Activated naive CD8-positive, alpha-beta T cell treated with anti-CD3 and anti-CD28 coated beads, Interleukin-2, amount 10 ng/mL, durations not matched to agents 7 days and 5 days (primary cell): ENCODE measurements at regions not wholly inside any gene's neighbourhood (a gene's known extent, or its start where the extent isn't known, plus 50 kb on each side); places are given as distances from the start of the nearest gene placed in this dataset.

Experiments used
- ATAC-seq: fragments of 150-1000 bp; cut with Tn5 transposase; one replicate; pipeline ENCODE4 v1.10.0; 2021; ENCODE audit warnings: low read depth, moderate library complexity
- POLR2A ChIA-PET: fragments of 350-600 bp; sonication (Branson Sonifier 250); formaldehyde crosslinking; loops from one replicate; lab custom pipeline; 2021; ENCODE audit warnings: antibody characterized with exemption; lab: Charles Lee
- DNase-seq: peaks from one replicate; pipeline ENCODE4 v3.0.0; 2021
- H3K27ac Mint-ChIP-seq: one replicate; pipeline ENCODE4 v1.8.0; 2022; ENCODE audit warnings: mild to moderate bottlenecking, mixed read lengths
- H3K27me3 Mint-ChIP-seq: one replicate; pipeline ENCODE4 v1.8.0; 2022; ENCODE audit warnings: mild to moderate bottlenecking, moderate library complexity, mixed read lengths
- H3K36me3 Mint-ChIP-seq: one replicate; pipeline ENCODE4 v1.8.0; 2021; ENCODE audit warnings: mild to moderate bottlenecking, mixed read lengths
- H3K4me1 Mint-ChIP-seq: one replicate; pipeline ENCODE4 v1.8.0; 2021; ENCODE audit warnings: mixed read lengths
- H3K4me3 Mint-ChIP-seq: one replicate; pipeline ENCODE4 v1.8.0; 2022; ENCODE audit warnings: mild to moderate bottlenecking, moderate library complexity, mixed read lengths
- H3K9me3 Mint-ChIP-seq: one replicate; pipeline ENCODE4 v1.8.0; 2021; ENCODE audit warnings: mixed read lengths

DNA sequence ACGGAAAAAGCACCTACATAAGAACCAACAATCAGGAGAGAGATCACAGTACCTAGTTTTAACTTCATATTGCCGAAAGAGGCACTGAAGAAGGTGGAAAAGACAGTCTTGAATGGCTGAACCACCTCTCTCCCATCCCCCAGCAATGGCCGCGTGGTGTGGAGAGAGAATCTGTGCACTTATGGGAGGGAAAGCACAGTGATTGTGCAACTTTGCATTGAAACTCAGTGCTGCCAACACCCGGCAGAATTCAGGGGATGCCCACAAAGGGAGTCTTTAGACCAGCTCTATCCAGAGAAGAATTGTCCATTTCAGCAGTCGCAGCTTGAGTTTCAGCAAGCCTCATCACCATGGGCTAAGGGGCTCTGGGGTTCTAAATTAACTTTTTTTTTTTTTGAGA lies 186.3 kb upstream of the USP25 start:
- H3K9me3 Mint-ChIP-seq: no peaks in the 10 kb centered on the region
- POLR2A ChIA-PET: no interaction called here
- no peak overlapping the region for H3K27ac Mint-ChIP-seq

DNA sequence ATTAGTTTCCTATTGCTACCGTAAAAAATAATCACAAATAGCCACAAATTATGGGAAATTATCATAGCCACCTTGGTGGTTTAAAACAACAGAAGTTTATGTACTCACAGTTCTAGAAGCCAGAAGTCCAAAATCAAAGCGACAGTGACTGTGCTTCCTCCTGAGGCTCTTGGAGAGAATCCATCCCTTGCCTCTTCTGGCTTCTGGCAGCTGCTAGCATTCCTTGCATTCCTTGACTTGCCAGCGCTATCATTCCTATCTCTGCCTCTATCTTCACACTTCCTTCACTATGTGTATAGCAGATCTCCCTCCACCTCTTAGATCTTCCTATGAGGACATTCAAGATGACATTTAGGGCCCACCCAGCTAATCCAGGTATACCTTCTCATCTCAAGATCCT lies 180.1 kb upstream of the USP25 start:
- Mint-ChIP-seq H3K27ac (no peak overlapping the region), H3K27me3 (peaks cover 4% of the 10 kb centered on the region), H3K4me3 (no peak overlapping the region), H3K9me3 (no peaks in the 10 kb centered on the region), H3K36me3 (no peaks in the 10 kb centered on the region), H3K4me1 (peaks cover 6% of the 10 kb centered on the region)
- POLR2A ChIA-PET: no interaction called here
- no peak for ATAC-seq
- no peak for DNase-seq

More for the DNA sequence above, 186.3 kb upstream of the USP25 start:
- ATAC-seq (no peak), DNase-seq (no peak)
- H3K4me3 Mint-ChIP-seq: no peak overlapping the region
- H3K27me3 Mint-ChIP-seq: peaks cover 13% of the 10 kb centered on the region
- no peaks in the 10 kb centered on the region for H3K36me3 Mint-ChIP-seq
- H3K4me1 Mint-ChIP-seq: no peaks in the 10 kb centered on the region

DNA sequence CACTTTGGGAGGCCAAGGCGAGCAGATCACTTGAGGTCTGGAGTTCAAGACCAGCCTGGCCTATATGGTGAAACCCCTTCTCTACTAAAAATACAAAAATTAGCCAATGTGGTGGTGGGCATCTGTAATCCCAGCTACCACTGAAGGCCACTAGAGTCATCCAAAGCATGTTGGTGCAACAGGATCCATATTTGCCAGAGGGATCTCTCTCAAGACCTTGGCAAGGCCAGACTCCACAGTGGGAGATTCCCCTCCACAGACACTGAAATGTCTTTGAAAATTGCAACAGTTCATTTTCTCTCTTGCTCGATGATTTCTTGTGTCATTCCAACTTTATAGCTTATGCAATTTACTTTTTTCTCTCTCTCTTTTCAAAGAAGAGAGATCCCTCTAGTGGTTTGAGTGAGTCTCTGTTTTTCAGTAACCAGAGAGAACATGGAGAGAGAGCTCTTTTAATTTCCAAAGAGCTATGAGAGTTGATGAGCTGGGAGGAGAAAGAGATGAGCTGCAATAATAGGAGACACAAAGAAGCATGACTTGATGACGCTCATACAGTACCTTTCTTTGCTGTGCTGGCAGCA lies 176.8 kb upstream of the USP25 start:
- H3K27ac Mint-ChIP-seq: peak overlapping the region; percentile 31

DNA sequence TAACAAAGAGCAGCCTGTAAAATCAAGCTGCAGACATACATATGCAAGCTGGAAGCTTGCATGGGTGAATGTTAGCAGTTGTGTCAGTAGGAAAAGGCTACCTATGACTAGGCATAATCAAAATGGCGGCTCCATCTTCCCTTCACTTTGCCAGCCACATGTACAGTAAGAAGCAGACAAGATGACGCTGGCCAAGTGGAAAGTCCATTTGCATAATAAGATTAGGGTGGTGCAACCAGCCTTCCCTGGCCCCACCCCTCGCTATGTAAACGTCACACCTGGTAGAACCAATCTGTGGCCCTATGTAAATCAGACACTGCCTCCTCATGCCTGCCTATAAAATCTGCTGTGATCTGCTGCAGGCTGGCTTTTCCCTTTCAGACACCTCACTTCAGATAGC lies 171.9 kb upstream of the USP25 start:
- POLR2A ChIA-PET: no interaction called here
- Mint-ChIP-seq H3K27ac (no peak overlapping the region), H3K4me1 (peaks cover 9% of the 10 kb centered on the region), H3K9me3 (peaks cover 8% of the 10 kb centered on the region), H3K4me3 (no peak overlapping the region), H3K27me3 (peaks cover 2% of the 10 kb centered on the region), H3K36me3 (no peaks in the 10 kb centered on the region)
- no peak for ATAC-seq
- DNase-seq: no peak

More for the DNA sequence above, 176.8 kb upstream of the USP25 start:
- DNase-seq (no peak), ATAC-seq (no peak)
- POLR2A ChIA-PET: interaction anchor here (1.0 kb wide), 1 partner anchor 488 kb away, joined by 4 read pairs; the partner anchor contains the start of gene NRIP1
- Mint-ChIP-seq H3K27me3 (peaks cover 2% of the 10 kb centered on the region), H3K9me3 (peaks cover 5% of the 10 kb centered on the region), H3K4me3 (no peak overlapping the region), H3K4me1 (peaks cover 6% of the 10 kb centered on the region), H3K36me3 (no peaks in the 10 kb centered on the region)

DNA sequence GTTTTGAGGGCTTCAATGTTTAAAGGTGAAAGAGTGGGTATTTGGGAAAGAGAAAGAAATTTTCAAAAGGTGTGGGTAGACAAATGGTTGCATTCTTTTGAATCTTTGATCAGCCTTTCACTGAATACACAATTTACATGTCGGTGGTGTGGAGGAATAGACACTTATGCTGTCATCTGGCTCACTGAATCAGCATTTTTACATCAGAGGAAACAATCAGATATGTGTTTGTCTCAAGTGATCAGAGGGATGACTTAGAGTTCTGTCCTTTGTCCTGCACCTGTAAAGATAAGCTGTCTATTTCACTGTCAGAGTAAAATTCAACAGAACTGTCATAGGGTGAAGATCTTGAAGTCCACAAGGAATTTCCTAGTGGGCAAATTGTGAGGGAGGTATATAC lies 170.9 kb upstream of the USP25 start:
- H3K4me3 Mint-ChIP-seq: no peak overlapping the region
- H3K9me3 Mint-ChIP-seq: peaks cover 8% of the 10 kb centered on the region
- H3K36me3 Mint-ChIP-seq: no peaks in the 10 kb centered on the region
- ATAC-seq (no peak), DNase-seq (no peak)
- peaks cover 7% of the 10 kb centered on the region for H3K4me1 Mint-ChIP-seq
- POLR2A ChIA-PET: no interaction called here
- H3K27me3 Mint-ChIP-seq: no peaks in the 10 kb centered on the region
- H3K27ac Mint-ChIP-seq: no peak overlapping the region

DNA sequence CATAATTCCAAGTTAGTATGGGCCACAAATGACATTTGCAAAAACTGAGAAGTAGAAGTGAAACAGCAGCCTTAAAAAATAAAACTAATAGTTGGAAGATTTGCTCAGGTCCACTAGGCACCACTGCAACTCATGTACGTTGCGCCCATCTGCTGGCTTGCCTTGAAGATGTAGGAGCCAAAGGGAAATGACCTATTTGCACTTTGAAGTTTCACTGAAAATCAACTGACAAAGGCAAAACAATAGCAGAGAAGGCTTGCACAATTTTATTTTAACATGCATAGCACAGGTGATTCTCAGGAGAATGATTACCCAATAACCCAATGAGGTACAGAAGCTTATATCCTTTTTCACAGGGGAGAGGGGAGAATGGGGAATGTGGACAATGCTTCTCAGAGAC lies 170.1 kb upstream of the USP25 start:
- no peak overlapping the region for H3K27ac Mint-ChIP-seq
- no peaks in the 10 kb centered on the region for H3K27me3 Mint-ChIP-seq
- DNase-seq (no peak), ATAC-seq (no peak)
- H3K4me3 Mint-ChIP-seq: no peak overlapping the region
- no peaks in the 10 kb centered on the region for H3K36me3 Mint-ChIP-seq
- POLR2A ChIA-PET: no interaction called here
- H3K9me3 Mint-ChIP-seq: peaks cover 8% of the 10 kb centered on the region
- H3K4me1 Mint-ChIP-seq: peaks cover 7% of the 10 kb centered on the region

DNA sequence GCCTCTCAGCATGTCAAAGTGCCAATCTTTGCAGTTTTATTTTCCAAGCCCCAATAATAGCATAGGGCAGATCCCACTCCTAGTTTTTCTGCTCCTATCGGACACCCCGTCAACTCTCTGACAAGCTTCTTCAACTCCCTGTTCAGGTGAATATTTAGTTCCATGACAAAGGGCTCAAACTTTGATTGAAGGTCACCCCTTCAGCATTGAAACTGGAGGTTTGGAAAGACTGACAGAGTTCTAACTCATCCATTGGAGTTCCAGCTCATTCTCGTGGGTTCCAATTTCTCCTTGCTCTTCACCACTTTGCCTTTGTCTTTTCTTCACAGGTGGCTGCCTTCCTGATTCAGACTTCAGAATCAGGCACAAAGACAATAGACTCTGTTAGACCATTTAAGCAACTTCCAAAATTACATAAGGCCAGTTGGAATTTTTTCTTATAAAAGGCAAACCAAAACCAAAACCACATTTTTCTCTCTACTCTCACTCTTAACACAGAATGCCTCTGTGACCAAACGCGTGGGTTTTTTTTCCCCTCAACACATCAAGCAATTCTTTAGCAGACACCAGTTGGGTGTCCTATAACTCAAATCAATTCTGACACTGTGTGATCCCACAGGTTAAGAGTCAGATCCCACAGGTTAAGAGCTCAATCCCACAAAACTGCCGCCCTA lies 169.3 kb upstream of the USP25 start:
- POLR2A ChIA-PET: no interaction called here
- Mint-ChIP-seq H3K27ac (no peak overlapping the region), H3K27me3 (no peaks in the 10 kb centered on the region), H3K9me3 (peaks cover 8% of the 10 kb centered on the region), H3K4me3 (no peak overlapping the region), H3K36me3 (no peaks in the 10 kb centered on the region), H3K4me1 (peaks cover 7% of the 10 kb centered on the region)
- no peak for DNase-seq
- no peak for ATAC-seq

DNA sequence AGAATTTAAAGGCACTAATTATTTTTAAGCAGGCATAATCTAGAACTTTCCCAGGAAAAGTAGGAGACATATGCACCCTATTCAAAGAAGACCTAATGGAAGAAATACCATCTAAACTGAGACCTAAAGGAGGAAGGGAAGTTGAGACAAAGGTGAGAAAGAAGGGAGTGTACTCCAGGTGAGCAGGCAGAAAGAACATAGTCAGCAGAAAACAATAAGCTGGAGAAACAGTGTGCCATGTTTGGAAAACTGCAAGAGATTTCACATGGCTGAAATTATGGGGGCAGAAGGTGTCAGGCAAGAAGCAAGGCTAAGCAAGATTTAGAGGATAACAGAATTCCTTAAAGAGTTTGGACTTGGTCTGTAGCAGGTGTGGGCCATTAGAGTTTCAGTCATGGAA lies 167.0 kb upstream of the USP25 start:
- H3K4me3 Mint-ChIP-seq: no peak overlapping the region
- no peaks in the 10 kb centered on the region for H3K36me3 Mint-ChIP-seq
- POLR2A ChIA-PET: no interaction called here
- ATAC-seq (no peak), DNase-seq (no peak)
- peaks cover 5% of the 10 kb centered on the region for H3K27me3 Mint-ChIP-seq
- no peak overlapping the region for H3K27ac Mint-ChIP-seq
- H3K9me3 Mint-ChIP-seq: peaks cover 2% of the 10 kb centered on the region
- peaks cover 7% of the 10 kb centered on the region for H3K4me1 Mint-ChIP-seq

DNA sequence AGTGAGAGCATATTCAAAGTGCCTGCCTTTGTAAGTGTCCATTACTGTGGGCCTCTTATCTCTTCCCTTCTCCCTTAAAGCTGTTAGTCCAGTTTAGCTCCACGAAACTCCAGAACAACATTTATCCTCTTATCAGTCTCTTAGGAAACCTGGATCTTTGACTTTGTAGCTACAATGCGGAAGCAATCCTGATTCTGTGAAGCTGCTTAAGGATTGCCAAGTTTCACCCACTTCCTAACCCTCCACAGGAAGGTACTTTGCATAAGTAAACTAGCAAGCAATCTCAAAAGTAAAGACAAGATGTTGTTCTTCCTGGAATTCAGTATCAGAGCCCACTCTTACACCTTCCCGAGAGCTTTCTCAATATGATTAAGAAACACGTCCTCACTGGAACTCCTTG lies 164.9 kb upstream of the USP25 start:
- H3K27me3 Mint-ChIP-seq: peaks cover 11% of the 10 kb centered on the region
- no peak for ATAC-seq
- H3K4me3 Mint-ChIP-seq: no peak overlapping the region
- POLR2A ChIA-PET: no interaction called here
- H3K36me3 Mint-ChIP-seq: no peaks in the 10 kb centered on the region
- H3K27ac Mint-ChIP-seq: no peak overlapping the region
- no peaks in the 10 kb centered on the region for H3K9me3 Mint-ChIP-seq
- DNase-seq: no peak
- H3K4me1 Mint-ChIP-seq: peaks cover 7% of the 10 kb centered on the region

DNA sequence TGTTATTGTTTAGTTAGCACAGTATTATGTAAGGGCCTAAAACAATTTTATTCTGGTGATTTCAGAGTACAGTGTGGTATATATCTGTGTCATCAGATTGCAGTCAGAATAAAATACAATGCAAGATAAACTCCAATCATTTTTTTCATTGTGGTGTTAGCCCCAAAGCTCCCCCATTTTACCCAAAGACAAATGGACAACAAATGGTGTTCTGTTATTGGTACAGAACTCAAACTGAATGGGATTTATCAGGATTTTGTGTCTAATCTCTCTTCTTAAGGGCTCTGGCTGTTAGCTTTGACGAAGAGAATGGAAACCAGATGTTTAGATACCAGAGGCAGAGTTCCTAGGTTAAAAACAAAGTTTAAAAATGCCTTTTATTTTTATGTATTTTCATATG lies 163.1 kb upstream of the USP25 start:
- ATAC-seq: no peak
- Mint-ChIP-seq H3K27me3 (peaks cover 11% of the 10 kb centered on the region), H3K4me3 (no peak overlapping the region), H3K27ac (no peak overlapping the region), H3K36me3 (no peaks in the 10 kb centered on the region), H3K9me3 (no peaks in the 10 kb centered on the region), H3K4me1 (no peaks in the 10 kb centered on the region)
- no peak for DNase-seq
- POLR2A ChIA-PET: no interaction called here

DNA sequence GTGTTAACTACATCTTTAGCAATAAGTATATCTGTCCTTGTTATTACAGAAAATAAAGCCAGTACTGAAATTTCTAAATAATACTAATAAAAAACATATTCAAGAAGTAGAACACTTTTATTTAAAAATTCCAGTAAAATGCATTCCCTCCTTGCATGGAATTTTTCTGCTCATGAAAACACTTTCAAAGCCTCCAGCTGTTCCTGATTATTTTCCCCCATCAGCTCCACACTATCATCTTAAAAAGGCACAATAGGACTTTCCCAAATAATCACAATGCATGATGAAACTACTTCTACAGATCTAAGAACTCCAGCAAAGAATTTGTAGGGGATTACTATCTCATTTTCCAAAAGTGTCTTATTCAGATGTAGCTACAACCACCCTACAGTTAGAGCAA lies 162.6 kb upstream of the USP25 start:
- H3K27ac Mint-ChIP-seq: no peak overlapping the region
- no peaks in the 10 kb centered on the region for H3K36me3 Mint-ChIP-seq
- ATAC-seq: no peak
- POLR2A ChIA-PET: no interaction called here
- no peak overlapping the region for H3K4me3 Mint-ChIP-seq
- no peak for DNase-seq
- peaks cover 11% of the 10 kb centered on the region for H3K27me3 Mint-ChIP-seq
- H3K4me1 Mint-ChIP-seq: no peaks in the 10 kb centered on the region
- no peaks in the 10 kb centered on the region for H3K9me3 Mint-ChIP-seq

DNA sequence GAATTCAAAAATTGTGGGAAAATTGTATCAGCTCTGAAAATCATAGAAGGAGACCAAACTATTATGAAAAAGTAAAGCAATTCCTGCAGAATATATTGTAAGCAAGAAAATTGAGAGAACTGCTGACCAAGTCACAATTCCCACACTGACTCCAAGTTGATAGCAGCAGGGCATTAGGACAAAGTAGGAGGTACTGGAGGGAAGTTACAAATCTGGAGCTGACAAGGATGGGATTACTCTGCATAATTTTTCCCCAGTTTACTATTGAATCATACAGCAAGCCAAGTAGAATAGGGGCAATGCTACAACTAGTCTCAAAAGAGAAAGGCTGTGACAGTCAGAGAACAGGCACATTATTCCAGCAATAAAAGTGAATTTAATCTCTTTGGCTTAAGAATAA lies 161.3 kb upstream of the USP25 start:
- no peaks in the 10 kb centered on the region for H3K36me3 Mint-ChIP-seq
- H3K4me1 Mint-ChIP-seq: no peaks in the 10 kb centered on the region
- peaks cover 11% of the 10 kb centered on the region for H3K27me3 Mint-ChIP-seq
- no peak for DNase-seq
- no peak for ATAC-seq
- no peaks in the 10 kb centered on the region for H3K9me3 Mint-ChIP-seq
- POLR2A ChIA-PET: no interaction called here
- no peak overlapping the region for H3K4me3 Mint-ChIP-seq
- no peak overlapping the region for H3K27ac Mint-ChIP-seq

DNA sequence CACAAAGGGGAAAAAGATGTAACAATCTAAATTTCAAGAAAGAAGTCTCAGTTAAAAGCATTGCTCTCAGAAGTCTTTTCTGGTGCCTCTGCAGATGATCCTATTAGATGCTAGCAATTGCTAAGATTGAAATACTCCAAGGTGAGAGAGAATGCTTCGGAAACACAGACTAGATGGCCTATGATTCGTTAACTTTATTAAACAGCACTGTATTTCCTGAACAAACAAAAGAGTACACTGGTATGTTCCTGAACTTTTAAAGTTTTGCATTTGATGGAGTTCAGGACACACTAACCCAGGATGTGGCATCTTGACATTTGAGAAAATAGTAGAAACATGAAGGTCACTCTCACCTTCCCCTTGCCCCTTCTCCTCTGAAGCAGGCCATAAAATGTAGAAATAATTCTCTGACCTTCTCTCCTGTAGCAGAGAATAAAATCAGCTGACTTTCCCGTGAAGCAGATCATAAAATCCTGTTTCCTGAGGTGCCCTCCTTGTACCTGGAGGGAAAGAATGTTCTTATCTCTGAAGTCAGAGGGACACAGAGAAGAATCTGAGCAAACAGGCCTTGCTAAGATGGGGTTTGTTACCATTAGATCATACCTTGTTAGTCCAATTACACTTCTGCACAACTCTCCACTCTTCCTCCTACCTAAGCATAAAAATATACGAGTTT lies 142.9 kb upstream of the USP25 start:
- Mint-ChIP-seq H3K4me1 (no peaks in the 10 kb centered on the region), H3K4me3 (no peak overlapping the region), H3K27me3 (no peaks in the 10 kb centered on the region), H3K27ac (no peak overlapping the region), H3K9me3 (no peaks in the 10 kb centered on the region), H3K36me3 (no peaks in the 10 kb centered on the region)
- ATAC-seq (no peak), DNase-seq (no peak)
- POLR2A ChIA-PET: no interaction called here

DNA sequence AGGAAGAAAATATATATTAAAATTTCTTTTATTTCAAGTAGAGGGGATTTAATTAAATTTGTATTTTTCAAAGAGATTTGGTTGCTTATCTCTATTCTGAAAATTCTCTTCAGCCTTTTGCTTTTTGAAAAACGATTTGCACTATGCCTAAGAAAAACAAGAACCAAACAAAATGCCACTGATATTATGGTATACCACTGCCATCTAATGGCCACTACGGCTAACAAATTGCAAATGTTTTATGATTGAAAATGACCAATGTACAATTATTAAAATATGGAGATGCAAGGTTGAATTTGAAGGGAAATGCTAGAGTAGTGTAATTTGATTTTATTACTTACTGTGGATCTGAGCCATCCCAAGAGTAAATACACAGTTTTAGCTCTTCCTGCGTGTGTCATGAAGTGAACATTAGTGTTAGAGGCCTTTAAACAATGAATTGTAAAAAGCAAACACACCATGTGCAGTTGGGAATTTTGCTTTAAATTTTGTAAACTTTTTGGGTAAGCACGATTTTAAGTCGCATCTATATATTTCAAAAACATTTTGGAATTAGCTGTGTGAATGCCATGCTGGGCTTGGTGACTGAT lies 137.4 kb upstream of the USP25 start:
- POLR2A ChIA-PET: no interaction called here

More for the DNA sequence above, 137.4 kb upstream of the USP25 start:
- ATAC-seq: no peak
- Mint-ChIP-seq H3K27ac (no peak overlapping the region), H3K27me3 (peaks cover 12% of the 10 kb centered on the region), H3K9me3 (no peaks in the 10 kb centered on the region), H3K4me1 (no peaks in the 10 kb centered on the region), H3K4me3 (no peak overlapping the region), H3K36me3 (no peaks in the 10 kb centered on the region)
- DNase-seq: no peak
